ENCODE measurements at regions not wholly inside any gene's neighbourhood (a gene's known extent, or its start where the extent isn't known, plus 50 kb on each side); places are given as distances from the start of the nearest gene placed in this dataset.

DNA sequence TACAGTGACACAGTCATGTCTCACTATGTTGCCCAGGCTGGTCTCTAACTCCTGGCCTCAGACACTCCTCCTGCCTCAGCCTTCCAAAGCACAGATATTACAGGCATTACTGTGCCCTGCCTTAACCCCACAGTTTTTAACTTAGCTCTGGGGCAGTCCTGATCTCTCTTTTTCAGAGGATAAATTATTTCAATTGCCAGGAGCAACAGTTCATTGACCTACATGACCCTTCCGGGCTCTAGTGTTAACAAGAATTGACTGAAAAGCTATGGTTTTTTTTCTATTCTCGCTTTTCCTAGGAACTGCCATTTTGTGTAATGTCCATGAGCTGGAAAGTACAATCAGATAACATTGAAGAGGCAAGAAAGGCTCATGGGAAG, 92.8 kb downstream of the HNRNPLL start:
- no peak for DNase-seq (ENCODE audit: low read depth in 1 of 2, low spot score in 1 of 2)

DNA sequence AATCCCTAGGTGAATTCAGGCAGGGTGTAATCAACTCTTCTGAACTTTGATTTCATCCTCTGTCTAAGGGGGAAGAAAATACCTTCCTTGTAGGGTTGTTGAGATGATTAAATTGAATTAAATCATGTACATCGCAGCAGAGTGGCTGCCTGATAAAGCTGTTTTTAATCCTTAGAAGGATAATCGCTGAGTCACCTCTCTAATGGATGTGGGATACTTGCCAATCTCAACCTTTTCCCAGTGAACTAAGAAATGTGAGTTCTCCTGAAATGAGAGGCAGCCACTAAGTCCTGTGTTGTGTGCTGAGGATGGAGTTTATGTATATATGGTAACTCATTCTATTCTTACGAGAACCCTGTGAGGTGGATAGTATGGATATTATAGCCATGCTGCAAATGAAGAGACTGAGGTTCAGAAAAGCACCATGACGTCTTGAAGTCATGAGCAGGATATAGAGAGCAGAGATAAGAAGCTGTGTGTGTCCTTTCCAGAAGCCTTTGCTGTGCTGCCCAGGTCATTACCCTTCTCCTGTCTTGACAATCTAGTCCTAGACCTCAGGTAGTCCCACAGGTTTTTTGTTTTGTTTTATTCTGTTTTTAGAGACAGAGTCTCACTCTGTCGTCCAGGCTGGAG, 93.3 kb downstream of the HNRNPLL start:
- no peak for DNase-seq (ENCODE audit: low read depth in 1 of 2, low spot score in 1 of 2)

DNA sequence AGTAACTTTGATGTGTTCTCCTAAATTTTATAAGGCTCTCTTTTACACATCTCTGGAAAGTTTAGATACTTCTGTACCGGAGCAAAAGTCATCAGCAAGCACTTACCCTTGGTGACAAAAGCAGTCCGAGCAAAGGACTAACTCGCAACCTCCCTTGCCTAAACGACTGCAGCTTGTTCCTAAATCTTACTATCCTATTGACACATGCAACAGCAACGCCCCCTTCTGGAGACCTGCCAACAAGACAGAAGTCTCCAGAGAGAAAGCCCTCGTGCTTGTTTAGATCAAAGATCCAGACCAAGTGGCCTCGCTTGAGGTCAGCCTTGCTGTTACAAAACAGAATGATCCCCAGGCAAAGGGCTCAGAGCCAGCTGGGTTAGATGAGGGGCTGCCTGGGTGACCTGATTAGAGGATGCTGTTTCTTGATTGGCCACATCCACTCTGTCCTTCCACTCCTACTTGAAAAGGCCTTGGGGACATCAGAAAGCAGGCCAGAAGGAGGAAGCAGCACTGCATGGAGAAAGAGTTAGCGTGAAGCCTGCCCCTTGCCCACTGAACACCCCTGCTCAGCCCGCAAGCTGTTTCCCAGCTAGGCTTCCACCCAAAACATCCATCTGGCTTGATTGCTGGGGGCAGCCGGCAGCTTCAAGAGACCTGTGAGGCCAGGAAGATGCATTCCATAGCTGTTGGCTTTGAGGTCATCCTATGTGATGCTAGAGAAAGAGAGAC, 94.3 kb downstream of the HNRNPLL start:
- DNase-seq (ENCODE audit: low read depth in 1 of 2, low spot score in 1 of 2) = peak; percentile 58

DNA sequence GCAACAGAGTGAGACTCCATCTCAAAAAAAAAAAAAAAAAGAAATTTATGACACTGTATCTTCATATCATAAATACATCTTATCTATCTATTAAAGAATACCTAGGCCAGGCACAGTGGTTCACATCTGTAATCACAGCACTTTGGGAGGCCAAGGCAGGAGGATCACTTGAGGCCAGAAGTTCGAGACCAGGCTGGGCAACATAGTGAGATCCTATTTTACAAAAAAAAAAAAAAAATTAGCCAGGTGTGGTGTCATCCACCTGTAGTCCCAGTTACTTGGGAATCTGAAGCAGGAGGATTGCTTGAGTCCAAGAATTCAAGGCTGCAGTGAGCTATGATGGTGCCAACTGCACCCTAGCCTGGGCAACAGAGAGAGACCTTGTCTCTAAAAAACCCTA, 95.0 kb downstream of the HNRNPLL start:
- no peak for DNase-seq (ENCODE audit: low read depth in 1 of 2, low spot score in 1 of 2)

DNA sequence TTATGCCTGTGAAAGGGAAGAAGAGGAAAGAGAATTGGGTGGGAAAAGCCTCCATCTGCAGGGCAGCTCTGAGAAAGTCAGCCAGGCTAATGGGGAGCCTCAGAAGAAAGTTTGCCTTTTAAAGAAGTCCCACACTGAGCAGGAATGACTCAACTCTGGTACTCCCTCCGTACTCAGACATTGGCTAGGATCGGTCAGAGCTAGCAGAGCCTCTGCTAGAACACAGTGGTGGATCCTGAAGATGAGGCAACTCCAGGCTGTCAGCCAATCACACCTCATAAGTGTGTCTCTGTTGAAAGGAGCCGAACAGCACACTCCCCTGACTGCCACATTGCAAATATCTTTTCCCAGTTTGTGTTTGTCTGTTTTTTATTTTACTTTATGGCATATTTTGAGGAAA, 96.9 kb downstream of the HNRNPLL start:
- no peak for DNase-seq (ENCODE audit: low read depth in 1 of 2, low spot score in 1 of 2)

DNA sequence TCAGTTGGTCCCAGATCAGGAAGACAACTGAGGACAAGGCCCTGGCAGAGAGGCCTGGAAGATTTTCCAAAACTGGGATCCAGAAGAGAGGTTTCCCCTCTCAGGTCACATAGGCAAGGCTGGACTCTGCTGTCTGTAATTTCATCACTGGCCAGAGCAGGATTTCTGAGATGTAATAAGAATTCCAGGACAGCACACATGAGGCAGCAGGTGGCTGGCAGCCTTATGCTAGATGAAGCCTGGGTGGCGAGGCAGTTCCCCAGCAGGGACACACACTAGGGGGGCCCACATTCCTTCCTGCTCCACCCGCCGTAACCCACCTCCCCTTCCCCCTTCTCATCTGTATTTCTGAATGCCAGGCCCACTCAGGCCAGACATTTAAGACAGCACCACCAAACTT, 98.6 kb downstream of the HNRNPLL start:
- no peak for DNase-seq (ENCODE audit: low read depth in 1 of 2, low spot score in 1 of 2)

DNA sequence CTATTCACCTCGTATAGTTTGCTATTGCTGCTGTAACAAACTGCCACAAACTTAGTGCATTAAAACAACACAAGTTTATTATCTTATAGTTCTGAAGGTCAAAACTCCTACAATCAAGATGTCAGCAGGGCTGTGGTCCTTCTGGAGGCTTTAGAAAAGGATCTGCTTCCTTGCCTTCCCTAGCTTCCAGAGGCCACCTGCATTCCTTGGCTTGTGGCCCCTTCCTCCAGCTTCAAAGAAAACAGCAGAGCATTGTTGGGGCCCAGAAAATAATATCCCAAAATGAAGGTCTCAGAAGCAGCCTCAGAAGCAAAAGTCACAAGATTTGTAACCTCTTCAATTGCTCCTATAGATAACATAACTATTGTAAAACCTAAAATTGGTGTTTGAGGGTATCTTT, 100.6 kb downstream of the HNRNPLL start:
- DNase-seq (ENCODE audit: low read depth in 1 of 2, low spot score in 1 of 2) = no peak

DNA sequence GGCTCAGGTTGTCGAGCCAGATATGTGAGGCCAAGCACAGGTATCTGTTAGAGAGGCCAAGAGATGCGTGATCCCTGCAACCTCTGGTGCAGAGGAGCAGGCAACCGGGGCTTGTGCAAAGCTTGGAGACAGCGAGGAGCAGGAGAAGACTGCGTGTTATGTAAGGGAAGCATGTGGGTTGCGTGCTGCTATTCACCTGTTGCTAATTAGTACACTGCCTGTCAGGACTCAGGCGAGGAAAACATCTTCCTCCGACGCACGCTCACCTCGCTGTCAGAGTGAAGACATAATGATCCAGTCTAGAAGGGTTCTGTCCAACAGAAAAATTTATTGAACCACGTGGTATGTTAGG, 102.5 kb downstream of the HNRNPLL start:
- DNase-seq (ENCODE audit: low read depth in 1 of 2, low spot score in 1 of 2) = no peak

DNA sequence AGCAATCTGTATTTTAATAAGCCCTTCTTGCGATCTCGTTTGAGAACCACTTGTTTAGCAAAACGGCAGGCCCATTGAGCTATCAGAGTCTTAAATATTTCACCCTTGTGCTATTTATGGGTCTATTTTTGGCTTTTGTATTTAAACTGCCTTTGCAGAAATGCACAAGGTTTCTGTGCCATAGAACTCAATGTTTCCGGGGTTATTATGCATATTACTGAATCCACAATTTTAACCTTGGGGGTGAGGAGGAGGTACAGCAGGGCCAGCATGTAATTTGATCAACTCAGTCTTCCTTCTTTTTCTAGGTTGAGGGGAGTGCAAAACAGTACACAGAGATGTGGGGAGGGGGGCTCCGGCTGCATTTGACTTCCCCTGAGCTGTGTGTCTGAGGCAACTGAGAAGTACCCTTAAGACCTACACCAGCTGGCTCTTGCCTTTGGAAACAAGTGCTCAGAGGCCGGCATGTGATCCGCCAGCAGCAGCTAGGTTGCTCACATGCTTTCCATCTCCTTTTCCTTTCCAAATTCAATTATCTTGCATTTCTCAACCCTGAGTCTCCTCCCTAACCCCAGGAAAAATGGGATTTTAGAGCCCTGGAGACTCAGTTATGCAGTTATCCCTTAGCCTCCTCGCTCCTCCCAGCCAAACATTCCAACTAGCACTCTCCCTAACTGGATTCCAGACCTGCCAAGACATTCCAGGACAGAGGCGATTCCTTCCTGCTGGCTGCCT, 103.0 kb downstream of the HNRNPLL start:
- DNase-seq (ENCODE audit: low read depth in 1 of 2, low spot score in 1 of 2) = no peak

DNA sequence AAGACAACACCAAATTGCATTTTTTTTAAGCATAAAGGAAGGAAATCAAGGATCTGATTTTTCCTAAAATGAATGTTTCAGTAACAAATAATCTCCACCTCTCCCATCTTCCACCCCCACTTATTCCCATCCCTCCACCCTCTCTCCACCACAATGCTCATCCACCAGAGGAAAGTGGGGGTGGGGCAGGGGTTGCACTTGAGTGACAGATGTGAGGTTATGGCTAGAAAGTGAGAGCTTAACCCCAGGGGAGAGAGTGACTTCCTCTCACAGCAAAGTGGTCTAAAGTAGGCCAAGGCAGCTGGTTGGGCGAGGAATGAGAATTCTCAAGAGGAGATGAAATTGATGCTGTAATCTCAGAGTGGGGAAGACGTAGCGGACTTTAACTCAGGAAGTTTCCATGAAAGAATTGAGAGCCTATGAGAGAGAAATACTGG, 104.7 kb downstream of the HNRNPLL start:
- no peak for DNase-seq (ENCODE audit: low read depth in 1 of 2, low spot score in 1 of 2)

DNA sequence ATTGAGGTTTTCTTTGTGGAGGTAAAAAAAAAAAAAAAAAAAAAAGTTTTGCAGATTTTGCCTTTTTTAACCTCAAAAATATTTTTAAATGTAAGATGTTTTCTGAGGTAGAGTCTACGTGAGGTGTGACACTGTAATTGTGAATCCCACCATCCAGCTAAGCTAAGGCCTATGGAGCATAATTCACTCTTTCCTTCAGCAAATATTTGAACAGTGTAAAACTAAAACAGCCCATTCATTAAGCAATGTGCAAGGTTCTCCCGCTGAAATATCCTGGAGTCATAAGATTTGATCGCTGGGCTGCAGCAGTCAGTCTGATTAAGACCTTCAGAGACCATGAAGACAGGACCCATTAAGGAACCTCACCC, 105.1 kb downstream of the HNRNPLL start:
- no peak for DNase-seq (ENCODE audit: low read depth in 1 of 2, low spot score in 1 of 2)

DNA sequence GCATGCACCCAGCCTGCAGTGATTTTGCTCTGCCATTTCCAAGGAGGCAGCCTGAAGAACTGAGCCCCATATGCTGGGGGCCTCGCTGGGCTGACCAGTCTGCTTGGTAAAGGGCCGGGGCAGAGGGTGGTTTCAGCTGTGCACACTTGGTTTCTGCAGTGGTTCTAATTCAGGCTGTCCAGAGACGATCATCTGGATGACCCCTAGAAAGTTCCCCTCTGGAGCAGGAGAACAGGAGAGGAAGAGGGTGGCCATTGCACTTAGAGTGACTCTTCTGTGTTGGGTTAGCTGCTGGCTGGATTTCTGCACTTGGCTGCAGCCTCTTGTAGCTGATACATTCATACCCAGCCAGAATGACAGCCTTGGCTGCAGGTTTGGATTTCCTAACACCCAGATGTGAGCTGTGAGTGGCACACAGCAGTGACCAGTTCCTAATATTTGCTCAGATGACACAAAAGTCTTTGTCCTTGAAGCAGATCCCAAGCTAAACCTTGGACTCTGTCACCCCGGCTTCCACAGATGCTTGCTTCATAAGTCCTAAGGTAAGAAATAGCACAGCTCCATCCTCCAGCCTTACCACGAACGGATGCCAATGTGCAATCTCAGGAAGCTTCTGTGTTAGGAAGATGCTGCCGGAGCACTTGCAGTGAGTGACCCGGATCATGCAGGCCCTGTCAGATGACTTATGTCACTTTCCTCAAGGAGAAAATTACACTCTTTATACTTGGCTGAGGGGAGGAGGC, 105.6 kb downstream of the HNRNPLL start:
- no peak for DNase-seq (ENCODE audit: low read depth in 1 of 2, low spot score in 1 of 2)

DNA sequence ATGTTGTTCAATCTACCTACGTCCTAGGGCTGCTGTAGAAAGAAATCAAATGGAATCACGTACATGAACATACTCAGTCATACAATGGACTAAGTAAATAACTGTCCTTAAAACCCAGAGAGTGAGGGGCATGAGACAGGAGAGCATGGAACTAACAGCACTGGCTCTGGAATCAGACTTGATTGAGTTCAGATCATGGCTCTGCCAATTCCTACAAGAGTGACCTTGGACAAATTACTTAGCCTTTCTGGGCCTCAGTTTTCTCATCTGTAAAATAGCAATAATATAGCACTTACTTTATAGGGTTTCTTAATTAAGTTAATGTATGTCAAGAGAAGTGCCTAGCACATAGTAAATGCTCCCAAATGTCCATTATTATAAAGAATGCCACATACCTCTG, 106.8 kb downstream of the HNRNPLL start:
- DNase-seq (ENCODE audit: low read depth in 1 of 2, low spot score in 1 of 2) = no peak

DNA sequence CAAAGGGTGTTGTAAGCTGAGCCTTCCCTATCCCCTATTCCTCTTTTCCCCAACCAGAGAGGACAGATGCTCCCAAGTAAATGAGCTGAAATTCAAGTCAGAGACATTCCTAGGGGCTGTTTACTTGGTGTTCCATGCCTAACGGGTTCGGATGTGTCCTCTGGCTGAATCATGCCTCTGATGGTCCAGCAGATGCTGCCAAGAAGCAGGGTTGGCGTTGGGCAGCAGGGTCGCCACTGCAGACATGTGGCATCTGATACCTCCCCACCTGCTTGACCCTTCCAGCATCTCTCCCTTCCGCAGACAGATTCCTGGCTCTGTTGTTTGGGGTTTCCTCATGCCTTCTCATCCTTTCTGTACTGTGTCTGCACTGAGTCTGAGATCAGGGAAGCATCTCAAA, 108.3 kb downstream of the HNRNPLL start:
- no peak for DNase-seq (ENCODE audit: low read depth in 1 of 2, low spot score in 1 of 2)

DNA sequence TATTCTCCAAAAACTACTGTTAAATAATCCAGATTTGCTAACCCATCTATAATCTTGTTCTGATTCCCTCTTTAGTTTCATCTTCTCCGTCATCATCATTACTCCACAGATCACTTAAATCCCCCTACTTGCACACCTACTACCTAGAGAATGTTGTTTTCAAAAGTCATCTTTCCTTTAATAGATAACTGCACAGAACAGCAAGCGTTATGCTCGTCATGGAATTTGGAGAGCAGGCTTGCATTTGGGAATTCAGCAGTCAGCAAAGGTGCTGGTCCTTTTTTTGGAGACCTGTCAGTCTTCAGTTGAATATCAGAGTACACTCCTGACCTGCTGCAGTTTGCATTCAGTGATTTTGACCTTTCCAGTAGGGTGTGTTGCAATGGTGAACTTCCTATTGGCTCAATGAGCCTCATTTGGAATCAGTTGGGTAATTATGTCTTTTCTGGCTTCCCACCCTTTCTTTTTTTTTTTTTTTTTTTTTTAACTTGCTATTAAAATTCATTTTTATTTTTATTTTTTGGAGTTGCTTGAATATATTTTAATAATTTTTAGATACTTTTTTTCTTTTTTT, 110.6 kb downstream of the HNRNPLL start:
- DNase-seq (ENCODE audit: low read depth in 1 of 2, low spot score in 1 of 2) = no peak

DNA sequence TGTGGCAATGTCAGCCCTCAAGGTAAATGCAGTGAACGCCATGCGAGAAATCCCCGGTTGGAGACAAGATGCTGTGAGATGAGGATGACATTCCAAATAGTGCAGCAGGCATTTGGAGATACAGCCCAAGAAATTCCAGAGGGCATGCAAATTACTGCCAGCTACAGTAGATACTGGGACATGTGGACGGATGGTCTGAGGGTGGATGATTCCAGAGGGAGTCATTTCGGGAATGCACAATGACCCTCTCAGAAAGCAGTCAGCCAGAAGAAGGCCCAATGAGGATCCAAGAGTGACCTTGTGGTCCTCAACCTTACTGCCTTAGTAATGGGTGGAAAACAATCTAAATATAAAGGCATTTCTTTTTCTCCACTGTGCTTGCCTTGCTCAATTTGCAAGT, 111.3 kb downstream of the HNRNPLL start:
- DNase-seq (ENCODE audit: low read depth in 1 of 2, low spot score in 1 of 2) = no peak

DNA sequence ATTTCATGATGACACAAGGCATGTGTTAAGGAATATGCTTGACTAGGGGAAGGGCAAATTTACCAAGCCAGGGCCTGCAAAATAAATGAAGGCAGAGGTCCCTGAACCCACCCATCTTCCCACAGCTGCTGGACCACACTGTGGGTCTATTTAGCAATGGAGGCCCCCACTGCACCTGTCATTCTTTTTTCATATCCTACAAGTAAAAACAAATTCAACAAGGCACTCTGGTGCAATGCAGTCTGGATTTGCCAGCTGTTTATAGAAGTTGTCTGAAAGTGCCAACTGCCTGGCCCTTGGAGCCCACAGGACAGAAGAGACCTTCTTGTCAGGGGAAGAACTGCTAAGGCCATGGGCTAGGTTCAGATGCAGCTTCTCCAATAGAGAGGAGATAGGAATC, 112.8 kb upstream of the ATL2 start:
- DNase-seq (ENCODE audit: low read depth in 1 of 2, low spot score in 1 of 2) = no peak

DNA sequence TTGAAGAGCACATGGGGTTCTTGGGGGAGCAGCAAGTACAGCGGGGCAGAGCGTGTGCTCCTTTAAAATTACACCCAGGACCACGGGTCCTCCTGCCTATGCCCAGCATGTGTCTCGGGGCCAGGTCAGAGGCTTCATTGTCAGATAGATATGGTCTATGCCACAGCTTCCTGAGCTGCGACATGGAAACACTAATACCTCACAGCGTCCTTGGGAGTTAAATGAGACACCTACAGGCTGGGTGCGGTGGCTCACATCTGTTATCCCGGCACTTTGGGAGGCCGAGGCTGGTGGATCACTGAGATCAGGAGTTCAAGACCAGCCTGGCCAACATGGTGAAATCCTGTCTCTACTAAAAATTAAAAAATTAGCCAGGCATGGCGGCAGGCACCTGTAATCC, 110.8 kb upstream of the ATL2 start:
- no peak for DNase-seq (ENCODE audit: low read depth in 1 of 2, low spot score in 1 of 2)

DNA sequence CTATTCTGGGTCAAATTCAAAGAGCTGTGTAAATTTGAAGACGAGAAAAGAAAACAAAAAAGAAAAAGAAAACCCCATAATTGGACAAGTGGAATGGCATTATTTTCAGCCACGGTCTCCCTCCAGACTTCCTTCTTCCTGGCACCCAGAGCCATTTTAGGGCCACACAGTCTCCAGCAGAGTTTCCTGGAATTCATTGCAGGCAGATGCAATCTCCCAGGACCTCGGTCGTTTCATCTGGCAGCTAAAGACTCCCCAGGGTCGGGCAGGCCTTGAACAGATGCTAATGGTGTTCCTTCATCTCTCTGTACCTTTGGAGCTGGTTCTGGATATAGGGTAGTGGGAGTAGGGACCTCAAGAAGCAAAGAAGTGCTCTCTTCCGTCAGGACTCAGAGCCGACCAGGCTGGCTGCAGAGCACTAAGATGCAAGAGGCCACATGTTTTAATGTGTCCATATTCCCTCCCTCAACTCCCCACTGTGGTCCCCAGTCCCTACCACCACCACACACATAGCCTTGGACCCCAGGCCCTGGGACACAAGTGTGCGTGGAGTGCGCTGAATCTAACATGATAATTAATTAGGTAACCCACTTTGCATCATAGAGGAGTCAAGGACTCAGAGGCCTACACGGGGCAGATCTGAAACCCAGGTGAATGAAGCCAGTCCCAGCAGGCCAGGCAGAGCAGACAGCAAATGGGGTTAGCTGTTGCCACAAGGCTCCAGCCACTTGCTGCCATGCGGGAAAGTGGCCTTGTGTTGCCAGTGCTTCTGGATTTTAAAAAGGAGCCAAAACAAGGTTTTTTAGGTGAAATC, 109.3 kb upstream of the ATL2 start:
- DNase-seq (ENCODE audit: low read depth in 1 of 2, low spot score in 1 of 2) = no peak

DNA sequence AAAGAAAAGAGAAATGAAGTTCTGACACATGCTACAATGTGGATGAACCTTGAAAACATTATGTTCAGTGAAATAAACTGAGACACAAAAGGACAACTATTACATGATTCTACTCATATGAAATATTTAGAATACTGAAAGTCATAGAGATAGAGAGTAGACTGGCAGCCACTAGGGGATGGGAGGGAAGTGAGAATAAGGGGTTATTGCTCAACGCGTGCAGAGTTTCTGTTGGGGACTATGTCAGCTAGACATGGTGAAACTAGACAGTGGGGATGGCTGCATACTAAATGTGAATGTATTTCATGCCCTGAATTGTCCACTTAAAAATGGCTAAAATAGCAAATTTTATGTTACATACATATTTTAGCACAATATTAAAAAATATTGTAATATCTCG, 108.7 kb upstream of the ATL2 start:
- DNase-seq (ENCODE audit: low read depth in 1 of 2, low spot score in 1 of 2) = no peak

DNA sequence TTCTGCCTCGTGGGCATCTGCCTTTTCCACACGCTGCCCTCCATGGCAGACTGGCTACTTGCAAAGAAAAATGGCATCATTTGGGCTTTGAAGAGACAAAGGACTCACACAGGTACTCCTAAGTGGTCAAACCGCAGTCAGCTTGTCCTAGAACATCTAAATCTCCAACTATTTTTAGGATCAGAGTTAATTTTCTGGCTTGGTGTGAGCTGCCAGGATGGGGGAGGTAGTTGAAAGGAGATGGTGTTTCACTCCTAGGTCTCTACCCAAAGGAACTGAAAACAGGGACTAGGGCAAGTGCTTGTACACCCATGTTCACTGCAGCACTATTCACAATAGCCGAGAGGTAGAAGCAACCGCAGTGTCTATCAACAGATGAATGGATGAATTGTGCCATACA, 107.9 kb upstream of the ATL2 start:
- no peak for DNase-seq (ENCODE audit: low read depth in 1 of 2, low spot score in 1 of 2)

All from activated T-helper 1 cell treated with anti-CD3 and anti-CD28 coated beads, Interleukin-2, amount 50 U/mL, for 16 hours (primary cell).